Common myeloid progenitor, CD34-positive (primary cell): ENCODE measurements at regions not wholly inside any gene's neighbourhood (a gene's known extent, or its start where the extent isn't known, plus 50 kb on each side); places are given as distances from the start of the nearest gene placed in this dataset.
A peak's percentile ranks its signal among the peaks of the same experiment; 100 is the strongest.

Source experiments
- CTCF ChIA-PET: fragments of 350-600 bp; sonication (Branson Sonifier 250); formaldehyde crosslinking; loops from one replicate; lab custom pipeline; 2021; ENCODE audit warnings: antibody characterized with exemption; lab: Charles Lee
- POLR2A ChIA-PET: fragments of 350-600 bp; sonication (Branson Sonifier 250); formaldehyde crosslinking; loops from one replicate; lab custom pipeline; 2021; ENCODE audit warnings: antibody characterized with exemption; lab: Charles Lee
- DNase-seq, 3 donors: peaks; one replicate each; pipeline versions ENCODE4 v3.0.0 to v3.0.0-alpha.2; 2013
- H3K27ac ChIP-seq, 2 experiments: 1 replicate in 1 of 2; 2 replicates in 1 of 2; pipeline ENCODE4 v1.7.0; 2013; ENCODE audit warnings: inconsistent platforms in 2 of 2, low read length in 2 of 2, mild to moderate bottlenecking in 2 of 2, low read depth in 1 of 2, moderate library complexity in 1 of 2; ENCODE audit not compliant: severe bottlenecking in 2 of 2, insufficient read depth in 1 of 2, poor library complexity in 1 of 2
- H3K27me3 ChIP-seq, 5 experiments: replicated peaks in 2 of 5; 1 replicate in 3 of 5; 2 replicates in 2 of 5; pipeline versions ENCODE4 v1.6.1 to v1.7.0; 2013; ENCODE audit warnings: low read length in 4 of 5, mild to moderate bottlenecking in 2 of 5, moderate library complexity in 2 of 5, inconsistent platforms in 1 of 5; ENCODE audit not compliant: insufficient read depth in 5 of 5, control insufficient read depth in 4 of 5
- H3K36me3 ChIP-seq, 4 experiments: 1 replicate in 2 of 4; 2 replicates in 2 of 4; pipeline versions ENCODE4 v1.6.1 to v1.7.0; 2013; ENCODE audit warnings: low read length in 3 of 4, control low read depth in 1 of 4, mild to moderate bottlenecking in 1 of 4; ENCODE audit not compliant: control insufficient read depth in 4 of 4, insufficient read depth in 4 of 4
- H3K4me1 ChIP-seq, 4 experiments: 1 replicate in 3 of 4; 2 replicates in 1 of 4; pipeline versions ENCODE4 v1.6.1 to v1.7.1; 2013; ENCODE audit warnings: low read length in 3 of 4, mild to moderate bottlenecking in 3 of 4, control low read depth in 1 of 4, inconsistent platforms in 1 of 4, moderate library complexity in 1 of 4; ENCODE audit not compliant: control insufficient read depth in 4 of 4, insufficient read depth in 4 of 4; ENCODE audit errors: control extremely low read depth in 1 of 4
- H3K4me3 ChIP-seq, 7 experiments: 1 replicate in 4 of 7; 2 replicates in 3 of 7; pipeline versions ENCODE4 v1.5.1 to v1.7.0; 2013; ENCODE audit warnings: mild to moderate bottlenecking in 7 of 7, low read length in 6 of 7, moderate library complexity in 6 of 7, inconsistent platforms in 2 of 7, low read depth in 2 of 7, control low read depth in 1 of 7; ENCODE audit not compliant: insufficient read depth in 4 of 7, control insufficient read depth in 1 of 7; ENCODE audit errors: extremely low read depth in 1 of 7
- H3K9me3 ChIP-seq, 5 experiments: 1 replicate in 4 of 5; 2 replicates in 1 of 5; pipeline versions ENCODE4 v1.6.1 to v1.7.1; 2013; ENCODE audit warnings: low read length in 4 of 5, mild to moderate bottlenecking in 2 of 5, inconsistent platforms in 1 of 5, low read depth in 1 of 5, moderate library complexity in 1 of 5; ENCODE audit not compliant: control insufficient read depth in 4 of 5, insufficient read depth in 2 of 5; ENCODE audit errors: control extremely low read depth in 1 of 5
- WGBS: methylation state at CpG from one replicate; pipeline ENCODE4 v1.1.5; 2013; ENCODE audit not compliant: insufficient coverage; 5-methylcytosine and 5-hydroxymethylcytosine counted together

DNA sequence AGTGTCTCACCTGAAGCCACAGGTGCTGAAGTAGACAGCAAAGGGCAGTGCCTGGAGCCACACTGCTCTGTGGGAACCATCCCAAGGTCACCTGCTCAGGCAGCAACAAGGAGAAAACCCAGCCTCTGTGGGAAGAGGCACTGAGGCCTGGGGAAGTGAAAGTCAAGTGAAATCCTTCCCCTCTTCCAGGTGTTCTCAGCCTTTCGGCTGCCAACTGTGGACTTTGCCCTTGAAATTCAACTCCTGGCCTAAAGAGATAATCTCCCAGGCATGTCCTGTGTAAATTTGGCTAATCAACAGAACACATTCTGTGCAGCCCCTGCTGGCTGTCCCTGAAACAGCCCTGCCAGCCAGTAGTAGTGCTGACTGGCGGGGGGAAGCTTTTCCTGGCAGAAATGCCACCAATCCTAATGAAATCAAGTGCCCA, 112.1 kb downstream of the RPL27A start:
- ChIA-PET CTCF (interaction anchor here (1.2 kb wide), 1 partner anchor 26 kb away, joined by 3 read pairs; no protein-coding TSS in a partner anchor), POLR2A (no interaction called here)
- Histone ChIP-seq H3K4me3 (no peak overlapping the region), H3K27ac (no peak overlapping the region), H3K36me3 (no peaks in the 10 kb centered on the region), H3K27me3 (no peaks in the 10 kb centered on the region), H3K9me3 (no peaks in the 10 kb centered on the region), H3K4me1 (peaks cover 0 to 10% (median 1%) of the 10 kb centered on the region in 4 experiments)
- WGBS = 94% methylated on average over 2 of the region's 2 CpGs
- peak in 1 of 3 donors; percentile 14 for DNase-seq

- H3K9me3 ChIP-seq = no peaks in the 10 kb centered on the region
- no peak for DNase-seq
- ChIA-PET POLR2A (no interaction called here), CTCF (interaction anchor here (1.7 kb wide), 1 partner anchor 17 kb away, joined by 4 read pairs; no protein-coding TSS in a partner anchor)
- H3K4me1 ChIP-seq = peaks cover 0 to 10% (median 1%) of the 10 kb centered on the region in 4 experiments
- H3K27me3 ChIP-seq = no peaks in the 10 kb centered on the region
- WGBS = 41% methylated on average over 1 of the region's 1 CpG
- no peak overlapping the region for H3K27ac ChIP-seq
- no peak overlapping the region for H3K4me3 ChIP-seq
- no peaks in the 10 kb centered on the region for H3K36me3 ChIP-seq
Measured at GRCh38 chr11:8796941-8797340, 114.0 kb upstream of the AKIP1 start.

GRCh38 chr11:8799273-8799672, 111.7 kb upstream of the AKIP1 start:
- WGBS = 100% methylated on average over 2 of the region's 2 CpGs
- no peaks in the 10 kb centered on the region for H3K36me3 ChIP-seq
- no peaks in the 10 kb centered on the region for H3K27me3 ChIP-seq
- CTCF ChIA-PET = no interaction called here
- no peak overlapping the region for H3K4me3 ChIP-seq
- no peak overlapping the region for H3K27ac ChIP-seq
- no peaks in the 10 kb centered on the region for H3K9me3 ChIP-seq
- no peak for DNase-seq
- POLR2A ChIA-PET = no interaction called here
- no peaks in the 10 kb centered on the region for H3K4me1 ChIP-seq

DNA sequence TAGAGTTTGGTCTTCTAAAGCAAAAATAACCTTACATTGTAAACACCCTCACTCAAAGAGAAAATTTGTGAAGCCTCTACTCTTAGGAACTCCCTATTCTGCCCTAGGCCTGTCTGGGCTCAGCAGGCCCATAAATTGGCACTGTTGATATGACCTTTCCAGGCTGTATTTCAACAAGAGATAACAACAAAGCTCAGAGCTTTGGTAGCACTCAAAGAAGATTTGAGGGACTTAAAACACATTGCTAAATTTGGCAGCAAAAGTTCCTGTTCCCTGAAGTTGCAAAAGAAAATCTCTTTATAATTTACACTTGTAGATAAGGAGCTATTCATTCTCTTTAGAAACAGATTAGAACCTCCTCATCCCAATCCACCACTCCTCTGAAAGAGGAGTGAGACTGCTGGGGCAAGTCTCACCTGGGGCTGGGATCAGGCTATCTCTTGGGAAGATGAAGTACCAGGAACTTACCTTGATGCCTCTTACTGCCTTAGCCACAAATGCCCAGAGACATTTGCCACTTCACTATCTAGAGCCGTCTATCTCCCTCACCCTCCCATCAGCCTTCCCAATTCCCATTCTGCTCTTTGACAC, 110.4 kb upstream of the AKIP1 start:
- H3K9me3 ChIP-seq = no peaks in the 10 kb centered on the region
- ChIA-PET POLR2A (no interaction called here), CTCF (interaction anchor here (0.6 kb wide), 1 partner anchor 10 kb away, joined by 3 read pairs; a partner anchor contains a TSS)
- no peaks in the 10 kb centered on the region for H3K36me3 ChIP-seq
- 57% methylated on average over 1 of the region's 1 CpG for WGBS
- H3K4me1 ChIP-seq = no peaks in the 10 kb centered on the region
- no peaks in the 10 kb centered on the region for H3K27me3 ChIP-seq
- no peak overlapping the region for H3K27ac ChIP-seq
- H3K4me3 ChIP-seq = no peak overlapping the region
- no peak for DNase-seq

- ChIA-PET POLR2A (no interaction called here), CTCF (interaction anchor here (0.6 kb wide), 1 partner anchor 10 kb away, joined by 3 read pairs; a partner anchor contains a TSS)
- Histone ChIP-seq H3K27ac (no peak overlapping the region), H3K9me3 (no peaks in the 10 kb centered on the region), H3K4me1 (no peaks in the 10 kb centered on the region), H3K4me3 (no peak overlapping the region), H3K36me3 (no peaks in the 10 kb centered on the region), H3K27me3 (no peaks in the 10 kb centered on the region)
- no peak for DNase-seq
- WGBS = 97% methylated on average over 9 of the region's 9 CpGs
Measured at GRCh38 chr11:8801121-8801520, 109.9 kb upstream of the AKIP1 start.

DNA sequence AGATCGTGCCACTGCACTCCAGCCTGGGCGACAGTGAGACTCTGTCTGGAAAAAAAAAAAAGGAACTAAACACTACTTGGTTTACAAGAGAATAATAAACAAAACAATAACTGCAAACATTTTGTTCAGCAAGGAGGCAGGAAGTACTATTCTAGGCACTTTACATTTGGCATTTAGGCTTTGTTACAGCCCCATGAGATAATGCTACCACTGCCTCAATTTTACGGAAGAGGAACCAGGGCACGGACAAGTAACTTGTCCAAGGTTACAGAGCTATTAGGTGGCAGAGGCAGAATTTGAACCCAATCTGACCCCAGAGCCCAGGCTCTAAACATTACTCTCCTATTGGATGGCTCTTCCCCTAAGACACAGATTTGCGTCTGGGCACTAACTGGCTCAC, 108.7 kb upstream of the AKIP1 start:
- Histone ChIP-seq H3K9me3 (no peaks in the 10 kb centered on the region), H3K27ac (no peak overlapping the region), H3K27me3 (no peaks in the 10 kb centered on the region), H3K36me3 (no peaks in the 10 kb centered on the region), H3K4me1 (no peaks in the 10 kb centered on the region), H3K4me3 (no peak overlapping the region)
- CTCF ChIA-PET = no interaction called here
- 100% methylated on average over 3 of the region's 5 CpGs for WGBS
- POLR2A ChIA-PET = no interaction called here
- DNase-seq = no peak

GRCh38 chr11:8803973-8804372, 107.0 kb upstream of the AKIP1 start:
- no peak for DNase-seq
- POLR2A ChIA-PET = interaction anchor here (0.6 kb wide), 1 partner anchor 21 kb away, joined by 3 read pairs; no protein-coding TSS in a partner anchor
- no peaks in the 10 kb centered on the region for H3K27me3 ChIP-seq
- H3K4me3 ChIP-seq = no peak overlapping the region
- CTCF ChIA-PET = interaction anchor here (0.9 to 1.8 kb wide), 2 partner anchors 10 to 20 kb away, joined by 3 to 8 read pairs; no protein-coding TSS in a partner anchor
- no peaks in the 10 kb centered on the region for H3K9me3 ChIP-seq
- no peak overlapping the region for H3K27ac ChIP-seq
- H3K36me3 ChIP-seq = no peaks in the 10 kb centered on the region
- no peaks in the 10 kb centered on the region for H3K4me1 ChIP-seq
- WGBS = 98% methylated on average over 6 of the region's 6 CpGs
